AG04449 (cell line): ENCODE measurements at regions not wholly inside any gene's neighbourhood (a gene's known extent, or its start where the extent isn't known, plus 50 kb on each side); places are given as distances from the start of the nearest gene placed in this dataset.
A peak's percentile ranks its signal among the peaks of the same experiment; 100 is the strongest.

Experiments used
- CTCF ChIA-PET: fragments of 350-600 bp; formaldehyde crosslinking; extraction: SDS; loops from one replicate; lab custom pipeline; 2021; ENCODE audit warnings: antibody characterized with exemption; lab: Yijun Ruan, JAX
- POLR2A ChIA-PET: fragments of 400-600, 350-600 bp; formaldehyde crosslinking; extraction: SDS; loops from one replicate; lab custom pipeline; 2020; ENCODE audit warnings: antibody characterized with exemption, inconsistent platforms; lab: Yijun Ruan, JAX
- DNase-seq: peaks from one replicate; pipeline ENCODE4 v3.0.0-alpha.2; 2010; ENCODE audit warnings: low read depth, low spot score
- H3K4me3 ChIP-seq: 2 replicates; pipeline ENCODE4 v1.5.1; 2011; ENCODE audit warnings: low read depth, mild to moderate bottlenecking, control low read depth, low read length
- CTCF ChIP-seq: IDR thresholded peaks from one replicate; pipeline ENCODE4 v1.5.1; 2011; ENCODE audit warnings: mild to moderate bottlenecking, moderate library complexity, low read length, control low read depth, inconsistent platforms; ENCODE audit not compliant: insufficient read depth; ENCODE audit errors: missing control alignments

DNA sequence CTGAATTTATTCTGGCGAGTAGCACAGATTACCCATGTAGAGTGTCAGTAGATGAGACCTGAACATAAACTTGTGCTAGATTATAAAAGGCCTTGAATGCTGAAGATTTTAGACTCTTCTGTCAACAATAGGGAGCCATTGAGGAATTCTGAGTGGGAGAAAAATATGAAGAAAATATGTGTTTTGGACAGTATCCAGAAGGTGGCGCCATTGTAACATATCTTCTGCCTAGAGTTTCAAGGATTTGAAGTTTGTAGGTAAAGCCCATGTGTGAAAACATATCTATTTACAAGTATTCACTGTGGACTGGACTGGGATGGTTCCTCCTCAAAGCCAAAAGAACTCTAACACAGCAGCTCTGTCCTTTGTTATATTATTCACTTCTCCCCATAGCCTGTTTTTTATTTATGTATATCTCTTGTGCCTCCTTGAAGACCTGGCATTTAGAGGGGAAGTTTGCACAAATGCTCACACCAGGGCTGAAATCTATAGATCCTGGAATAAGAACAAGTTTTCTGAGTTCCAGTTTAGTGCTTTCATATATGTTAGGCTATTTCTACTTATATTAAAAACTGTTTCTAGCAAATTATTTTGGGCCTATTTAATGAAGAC, 124.9 kb downstream of the RDH14 start:
- DNase-seq = no peak
- CTCF ChIA-PET = interaction anchor here (0.6 to 9.6 kb wide), 20 partner anchors 9 to 1428 kb away, joined by 3 to 97 read pairs (median 4); no protein-coding TSS in a partner anchor

DNA sequence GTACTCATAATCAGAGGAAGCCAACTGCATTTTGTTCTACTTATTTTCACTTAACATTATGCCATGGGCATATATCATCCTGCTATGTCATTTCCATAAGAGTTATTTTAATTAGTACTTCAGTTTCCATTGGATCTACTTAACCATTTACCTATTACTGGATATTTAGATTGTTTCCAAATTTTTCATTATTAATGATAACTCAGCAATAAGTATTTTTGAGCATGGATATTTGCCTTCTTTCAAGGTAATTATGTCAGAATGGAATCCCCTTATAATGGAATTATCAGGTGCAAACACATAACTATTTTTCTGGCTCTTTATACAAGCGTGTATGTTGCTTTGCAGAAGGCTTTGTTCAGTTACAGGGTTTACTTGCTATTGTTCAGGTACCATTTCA, 126.6 kb downstream of the RDH14 start:
- H3K4me3 ChIP-seq = no peak overlapping the region
- no peak for TF ChIP-seq CTCF
- DNase-seq = no peak
- POLR2A ChIA-PET = no interaction called here
- CTCF ChIA-PET = interaction anchor here (1.0 to 9.6 kb wide), 3 partner anchors 8 to 317 kb away, joined by 3 to 97 read pairs (median 6); no protein-coding TSS in a partner anchor

More for the DNA sequence above, 124.9 kb downstream of the RDH14 start:
- H3K4me3 ChIP-seq = no peak overlapping the region
- POLR2A ChIA-PET = no interaction called here
- peak; percentile 39 for TF ChIP-seq CTCF

- ChIA-PET CTCF (interaction anchor here (0.6 to 9.6 kb wide), 5 partner anchors 10 to 317 kb away, joined by 3 to 97 read pairs (median 4); no protein-coding TSS in a partner anchor), POLR2A (no interaction called here)
- DNase-seq = no peak
Measured at GRCh38 chr2:18432999-18433398, 127.5 kb downstream of the RDH14 start.

GRCh38 chr2:18430996-18431748, 129.3 kb downstream of the RDH14 start:
- no peak overlapping the region for H3K4me3 ChIP-seq
- ChIA-PET CTCF (interaction anchor here (1.4 to 9.6 kb wide), 3 partner anchors 43 to 311 kb away, joined by 4 to 97 read pairs (median 7); no protein-coding TSS in a partner anchor), POLR2A (no interaction called here)
- TF ChIP-seq CTCF = no peak
- no peak for DNase-seq

More at GRCh38 chr2:18432999-18433398, 127.5 kb downstream of the RDH14 start:
- no peak for TF ChIP-seq CTCF
- no peak overlapping the region for H3K4me3 ChIP-seq

- TF ChIP-seq CTCF = no peak
- DNase-seq = no peak
- POLR2A ChIA-PET = no interaction called here
- CTCF ChIA-PET = interaction anchor here (1.3 to 1.6 kb wide), 2 partner anchors 8 to 941 kb away, joined by 3 to 4 read pairs; no protein-coding TSS in a partner anchor
- no peak overlapping the region for H3K4me3 ChIP-seq
Measured at GRCh38 chr2:18428516-18428915, 131.9 kb downstream of the RDH14 start.

GRCh38 chr2:18427762-18428161, 132.7 kb downstream of the RDH14 start:
- no peak overlapping the region for H3K4me3 ChIP-seq
- POLR2A ChIA-PET = no interaction called here
- CTCF ChIA-PET = interaction anchor here (1.3 to 1.6 kb wide), 2 partner anchors 9 to 942 kb away, joined by 3 to 4 read pairs; no protein-coding TSS in a partner anchor
- DNase-seq = no peak
- no peak for TF ChIP-seq CTCF
